ENCODE measurements at regions not wholly inside any gene's neighbourhood (a gene's known extent, or its start where the extent isn't known, plus 50 kb on each side); places are given as distances from the start of the nearest gene placed in this dataset.

GRCh38 chr2:7777668-7778067 is 860.5 kb downstream of the RNF144A start:
- H3K4me3 ChIP-seq (ENCODE audit: low read depth in 1 of 2, low read length in 1 of 2): no peak overlapping the region
- peaks cover 71% of the 10 kb centered on the region for H3K27me3 ChIP-seq
- H3K27ac ChIP-seq: no peak overlapping the region
- H3K36me3 ChIP-seq: no peaks in the 10 kb centered on the region
- no peaks in the 10 kb centered on the region for H3K9me3 ChIP-seq
- no peak for TF ChIP-seq CTCF (IDR thresholded peaks at IDR 0.05)
- peaks cover 23 to 28% of the 10 kb centered on the region in 2 experiments for H3K4me1 ChIP-seq (ENCODE audit: control insufficient read depth in 1 of 2, insufficient read depth in 1 of 2, low read depth in 1 of 2, low read length in 1 of 2)

GRCh38 chr2:7780321-7780720 is 863.1 kb downstream of the RNF144A start:
- H3K4me1 ChIP-seq (ENCODE audit: control insufficient read depth in 1 of 2, insufficient read depth in 1 of 2, low read depth in 1 of 2, low read length in 1 of 2): peaks cover 0 to 7% of the 10 kb centered on the region in 2 experiments
- no peak overlapping the region for H3K27ac ChIP-seq
- H3K4me3 ChIP-seq (ENCODE audit: low read depth in 1 of 2, low read length in 1 of 2): no peak overlapping the region
- peaks cover 94% of the 10 kb centered on the region for H3K27me3 ChIP-seq
- no peaks in the 10 kb centered on the region for H3K9me3 ChIP-seq
- H3K36me3 ChIP-seq: no peaks in the 10 kb centered on the region
- no peak for TF ChIP-seq CTCF (IDR thresholded peaks at IDR 0.05)

GRCh38 chr2:7785700-7786099 is 868.5 kb downstream of the RNF144A start:
- Histone ChIP-seq H3K36me3 (no peaks in the 10 kb centered on the region), H3K4me3 (ENCODE audit: low read depth in 1 of 2, low read length in 1 of 2) (no peak overlapping the region), H3K4me1 (ENCODE audit: control insufficient read depth in 1 of 2, insufficient read depth in 1 of 2, low read depth in 1 of 2, low read length in 1 of 2) (no peaks in the 10 kb centered on the region), H3K27ac (no peak overlapping the region), H3K27me3 (peaks cover 59% of the 10 kb centered on the region), H3K9me3 (no peaks in the 10 kb centered on the region)
- no peak for TF ChIP-seq CTCF (IDR thresholded peaks at IDR 0.05)

- no peaks in the 10 kb centered on the region for H3K9me3 ChIP-seq
- no peak overlapping the region for H3K27ac ChIP-seq
- no peaks in the 10 kb centered on the region for H3K36me3 ChIP-seq
- no peak for TF ChIP-seq CTCF (IDR thresholded peaks at IDR 0.05)
- no peak overlapping the region for H3K4me3 ChIP-seq (ENCODE audit: low read depth in 1 of 2, low read length in 1 of 2)
- peaks cover 0 to under 1% of the 10 kb centered on the region in 2 experiments for H3K4me1 ChIP-seq (ENCODE audit: control insufficient read depth in 1 of 2, insufficient read depth in 1 of 2, low read depth in 1 of 2, low read length in 1 of 2)
- peaks cover 43% of the 10 kb centered on the region for H3K27me3 ChIP-seq
These were observed 871.5 kb downstream of the RNF144A start for GRCh38 chr2:7788736-7789135.

GRCh38 chr2:7792031-7792651 is 874.9 kb downstream of the RNF144A start:
- Histone ChIP-seq H3K4me1 (ENCODE audit: control insufficient read depth in 1 of 2, insufficient read depth in 1 of 2, low read depth in 1 of 2, low read length in 1 of 2) (peaks cover 28 to 33% of the 10 kb centered on the region in 2 experiments), H3K4me3 (ENCODE audit: low read depth in 1 of 2, low read length in 1 of 2) (no peak overlapping the region), H3K27me3 (peaks cover 22% of the 10 kb centered on the region), H3K27ac (no peak overlapping the region), H3K9me3 (no peaks in the 10 kb centered on the region), H3K36me3 (no peaks in the 10 kb centered on the region)
- no peak for TF ChIP-seq CTCF (IDR thresholded peaks at IDR 0.05)
